Heart right ventricle (tissue), 16 donors: ENCODE measurements at regions not wholly inside any gene's neighbourhood (a gene's known extent, or its start where the extent isn't known, plus 50 kb on each side); places are given as distances from the start of the nearest gene placed in this dataset.

Experiments
- ATAC-seq, 8 donors: fragments of 200-7000 bp; cut with Tn5 transposase; one replicate each; pipeline ENCODE4 v1.9.1; 2020; ENCODE audit warnings: mild to moderate bottlenecking in 8 of 8, moderate library complexity in 8 of 8, moderate number of reproducible peaks in 1 of 8
- DNase-seq, 2 donors: peaks; one replicate each; pipeline ENCODE4 v3.0.0-alpha.2; 2020
- H3K27ac ChIP-seq, 10 donors: fragments of 200-600 bp; sonication (generic) in 2 of 10; one replicate each; pipeline versions ENCODE4 v1.5.0 to v1.8.0; 2020 to 2022; ENCODE audit warnings: mild to moderate bottlenecking in 3 of 10
- H3K27me3 ChIP-seq, 7 donors: fragments of 200-600 bp; one replicate each; pipeline ENCODE4 v1.8.0; 2021 to 2022; ENCODE audit warnings: mild to moderate bottlenecking in 2 of 7
- H3K36me3 ChIP-seq, 9 donors: fragments of 200-600 bp; sonication (generic) in 1 of 9; one replicate each; pipeline versions ENCODE4 v1.5.0 to v1.8.0; 2020 to 2022; ENCODE audit warnings: mild to moderate bottlenecking in 2 of 9
- H3K4me1 ChIP-seq, 9 donors: fragments of 200-600 bp; sonication (generic) in 1 of 9; one replicate each; pipeline versions ENCODE4 v1.5.0 to v1.8.0; 2020 to 2022; ENCODE audit warnings: mild to moderate bottlenecking in 4 of 9
- H3K4me3 ChIP-seq, 10 donors: fragments of 200-600 bp; sonication (generic) in 2 of 10; one replicate each; pipeline versions ENCODE4 v1.5.0 to v1.8.0; 2020 to 2022; ENCODE audit warnings: mild to moderate bottlenecking in 7 of 10, moderate library complexity in 2 of 10
- H3K9me3 ChIP-seq, 11 donors: fragments of 200-600 bp in 10 of 11; sonication (generic) in 2 of 11; one replicate each; pipeline versions ENCODE4 v1.5.0 to v1.8.0; 2013 to 2022; ENCODE audit warnings: mild to moderate bottlenecking in 2 of 11, control low read depth in 1 of 11, moderate library complexity in 1 of 11
- CTCF ChIP-seq, 9 donors: fragments of 200-600 bp; sonication (generic) in 2 of 9; IDR thresholded peaks; one replicate each; pipeline versions ENCODE4 v1.5.0 to v1.8.0; 2021 to 2022; ENCODE audit warnings: antibody characterized with exemption in 9 of 9, mild to moderate bottlenecking in 5 of 9, moderate library complexity in 1 of 9
- WGBS, 2 donors: extraction: QIAGEN DNeasy Blood & Tissue Kit; methylation state at CpG; one replicate each; pipeline ENCODE4 v1.1.7; 2013; ENCODE audit warnings: inconsistent platforms in 1 of 2; 5-methylcytosine and 5-hydroxymethylcytosine counted together
- intact Hi-C, 10 donors: fragments of 100-400 bp; cut with DNase I; formaldehyde crosslinking; loops; one replicate each; pipeline versions ENCODE4 v1.11.1 to v1.14.2; 2022
- donor health status: Arrhythmogenic right ventricular cardiomyopathy.
- donor health status: ischemic (EF 13 %, LVEDD 7.1; RV severe dilation, severe dysfunction).
- donor health status: healthy with polysubstance abuse.
- donor health status: DM: no; HTN: yes; CAD: no.
- donor health status: DM: no; HTN: no; CAD: no.
- donor health status: ischemic (EF 25% LVEDD 6.9; RV normal size, moderate dysfunction).
- donor health status: ischemic (EF 25% LVEDD 5.7; RV mildly dilated, moderate dysfunction).
- donor health status: healthy.
- donor health status: DM: yes; HTN: yes; CAD: no.
- donor health status: Ischemic cardiomyopathy.
- donor health status: ischemic (EF 35%, LVEDD 5.7; RV mildly dilated, moderate dysfunction).
- donor health status: nonischemic (EF 11% LVEDD 7.7; RV severe dilation, severe dysfunction).
- donor health status: DM: yes; HTN: yes; CAD: no.
- donor health status: PGD.
- donor health status: ischemic (EF 29% LVEDD 5.4; RV normal size, mild dysfunction).
- donor health status: nonischemic (EF 23%, LVEDD 6.1; RV moderate dilation, normal function).

GRCh38 chr16:7026639-7027038, 306.0 kb upstream of the RBFOX1 start:
- ATAC-seq (no peak), DNase-seq (no peak)
- TF ChIP-seq CTCF (IDR thresholded peaks at IDR 0.05) = no peak
- no peaks in the 10 kb centered on the region for H3K36me3 ChIP-seq
- H3K4me3 ChIP-seq = no peak overlapping the region
- 60 to 74% methylated on average over 6 of the region's 6 CpGs for WGBS, 2 donors
- no peak overlapping the region for H3K27ac ChIP-seq
- no peaks in the 10 kb centered on the region for H3K27me3 ChIP-seq
- H3K4me1 ChIP-seq = no peaks in the 10 kb centered on the region
- H3K9me3 ChIP-seq = peaks cover 0 to 16% (median 0%) of the 10 kb centered on the region in 11 donors
- intact Hi-C loops = loop anchor here in 3 of 10 donors (5.0 kb wide), 1 partner anchor 1146 kb away; no protein-coding TSS in a partner anchor

- peak; percentile 60 to 63 for DNase-seq
- H3K27me3 ChIP-seq = peaks cover 0 to 4% (median 0%) of the 10 kb centered on the region in 7 donors
- no peaks in the 10 kb centered on the region for H3K4me1 ChIP-seq
- no peak overlapping the region for H3K27ac ChIP-seq
- H3K9me3 ChIP-seq = peaks cover 0 to 12% (median 0%) of the 10 kb centered on the region in 11 donors
- H3K4me3 ChIP-seq = no peak overlapping the region
- peak in 7 of 8 donors; percentile 52 to 77 (median 68) for ATAC-seq
- intact Hi-C loops = loop anchor here in 3 of 10 donors (5.0 kb wide), 1 partner anchor 1147 kb away; no protein-coding TSS in a partner anchor
- whole genome bisulfite sequencing, 2 donors = 30 to 33% methylated on average over 7 of the region's 7 CpGs
- peak; percentile 16 to 65 (median 62) for TF ChIP-seq CTCF (IDR thresholded peaks at IDR 0.05)
- no peaks in the 10 kb centered on the region for H3K36me3 ChIP-seq
Measured at GRCh38 chr16:7025616-7026190, 306.9 kb upstream of the RBFOX1 start.

- Histone ChIP-seq H3K4me3 (no peak overlapping the region), H3K27ac (no peak overlapping the region), H3K4me1 (no peaks in the 10 kb centered on the region), H3K27me3 (peaks cover 0 to 8% (median 0%) of the 10 kb centered on the region in 7 donors), H3K9me3 (peaks cover 0 to 4% (median 0%) of the 10 kb centered on the region in 11 donors), H3K36me3 (no peaks in the 10 kb centered on the region)
- DNase-seq (no peak), ATAC-seq (no peak)
- WGBS, 2 donors = 77 to 90% methylated on average over 2 of the region's 2 CpGs
- intact Hi-C loops = no loop called here
- TF ChIP-seq CTCF (IDR thresholded peaks at IDR 0.05) = no peak
Measured at GRCh38 chr16:7021653-7022275, 310.9 kb upstream of the RBFOX1 start.

GRCh38 chr16:7017006-7017662, 315.5 kb upstream of the RBFOX1 start:
- no peaks in the 10 kb centered on the region for H3K36me3 ChIP-seq
- no peak for TF ChIP-seq CTCF (IDR thresholded peaks at IDR 0.05)
- intact Hi-C loops = no loop called here
- no peak overlapping the region for H3K4me3 ChIP-seq
- no peak overlapping the region for H3K27ac ChIP-seq
- DNase-seq = no peak
- no peak for ATAC-seq
- H3K27me3 ChIP-seq = peaks cover 0 to 8% (median 0%) of the 10 kb centered on the region in 7 donors
- WGBS, 2 donors = 84 to 87% methylated on average over 15 of the region's 15 CpGs
- no peaks in the 10 kb centered on the region for H3K4me1 ChIP-seq
- H3K9me3 ChIP-seq = peaks cover 0 to 11% (median 0%) of the 10 kb centered on the region in 11 donors
